Iris pigment epithelial cell (primary cell): ENCODE measurements at regions not wholly inside any gene's neighbourhood (a gene's known extent, or its start where the extent isn't known, plus 50 kb on each side); places are given as distances from the start of the nearest gene placed in this dataset.
A peak's percentile ranks its signal among the peaks of the same experiment; 100 is the strongest.
"Not testable (repeated sequence)": the region's sequence is repeated elsewhere in the genome, so short reads cannot be mapped to it uniquely, and the experiment has no call there.

ENCODE experiments used
- DNase-seq: peaks from one replicate; pipeline ENCODE4 v3.0.0-alpha.2; 2011; ENCODE audit warnings: low read depth

GRCh38 chr5:58016877-58017276, 443.0 kb downstream of the PLK2 start:
- no peak for DNase-seq

GRCh38 chr5:58016358-58016757, 443.5 kb downstream of the PLK2 start:
- peak; percentile 47 for DNase-seq

- DNase-seq: no peak
Measured at GRCh38 chr5:58015175-58015574, 444.7 kb downstream of the PLK2 start.

GRCh38 chr5:58013542-58014258, 446.2 kb downstream of the PLK2 start:
- DNase-seq: no peak

- no peak for DNase-seq
Measured at GRCh38 chr5:58012801-58013315, 447.0 kb downstream of the PLK2 start.

- DNase-seq: peak; percentile 26
Measured at GRCh38 chr5:58012102-58012501, 447.8 kb downstream of the PLK2 start.

- DNase-seq: no peak
Measured at GRCh38 chr5:58011301-58011700, 448.6 kb downstream of the PLK2 start.

GRCh38 chr5:58009754-58010153, 450.1 kb downstream of the PLK2 start:
- DNase-seq: no peak

- peak; percentile 82 for DNase-seq
Measured at GRCh38 chr5:58002323-58002722, 457.6 kb downstream of the PLK2 start.

GRCh38 chr5:57993866-57994265, 466.0 kb downstream of the PLK2 start:
- DNase-seq: no peak

GRCh38 chr5:57989378-57989777, 470.5 kb downstream of the PLK2 start:
- DNase-seq: peak; percentile 57

- DNase-seq: no peak
Measured at GRCh38 chr5:57988813-57989212, 471.1 kb downstream of the PLK2 start.

- peak; percentile 4 for DNase-seq
Measured at GRCh38 chr5:57987552-57987951, 472.3 kb downstream of the PLK2 start.

- peak; percentile 18 for DNase-seq
Measured at GRCh38 chr5:57986761-57987341, 473.0 kb downstream of the PLK2 start.

GRCh38 chr5:57983426-57983825, 476.5 kb downstream of the PLK2 start:
- no peak for DNase-seq

GRCh38 chr5:57979671-57980070, 480.2 kb downstream of the PLK2 start:
- no peak for DNase-seq

GRCh38 chr5:57976506-57976905, 483.4 kb downstream of the PLK2 start:
- DNase-seq: peak; percentile 3

- DNase-seq: not testable (repeated sequence)
Measured at GRCh38 chr5:57972099-57972498, 487.8 kb downstream of the PLK2 start.

- no peak for DNase-seq
Measured at GRCh38 chr5:57960569-57960968, 478.0 kb upstream of the ACTBL2 start.

- DNase-seq: no peak
Measured at GRCh38 chr5:57956636-57957035, 474.0 kb upstream of the ACTBL2 start.

- no peak for DNase-seq
Measured at GRCh38 chr5:57955511-57955910, 472.9 kb upstream of the ACTBL2 start.

GRCh38 chr5:57953792-57954191, 471.2 kb upstream of the ACTBL2 start:
- no peak for DNase-seq

GRCh38 chr5:57950616-57951228, 468.1 kb upstream of the ACTBL2 start:
- no peak for DNase-seq
